Thoracic aorta (tissue), 2 donors: ENCODE measurements at regions not wholly inside any gene's neighbourhood (a gene's known extent, or its start where the extent isn't known, plus 50 kb on each side); places are given as distances from the start of the nearest gene placed in this dataset.

Experiments
- ATAC-seq: fragments of 150-250 bp; one replicate; pipeline ENCODE4 v1.8.0; 2017; ENCODE audit warnings: low read depth; ENCODE audit not compliant: insufficient number of reproducible peaks, low FRiP score
- DNase-seq: peaks from one replicate; pipeline ENCODE4 v3.0.0-alpha.2; 2020; ENCODE audit warnings: low spot score
- H3K27ac ChIP-seq, 2 donors: fragments of 200-600 bp; sonication (generic); 1 replicate in 1 of 2; 2 replicates in 1 of 2; pipeline ENCODE4 v1.5.1; 2016; ENCODE audit warnings: mild to moderate bottlenecking in 2 of 2, moderate library complexity in 2 of 2
- H3K27me3 ChIP-seq: fragments of 200-600 bp; sonication (generic); replicated peaks from 2 replicates; pipeline ENCODE4 v1.6.0; 2016; ENCODE audit warnings: mild to moderate bottlenecking; ENCODE audit not compliant: insufficient read depth
- H3K36me3 ChIP-seq: fragments of 200-600 bp; sonication (generic); one replicate; pipeline ENCODE4 v1.5.1; 2016
- H3K4me1 ChIP-seq, 2 donors: fragments of 200-600 bp; sonication (generic); 1 replicate in 1 of 2; 2 replicates in 1 of 2; pipeline versions ENCODE4 v1.5.1 to v1.6.0; 2016; ENCODE audit warnings: low read depth in 2 of 2, mild to moderate bottlenecking in 1 of 2; ENCODE audit not compliant: control insufficient read depth in 1 of 2
- H3K4me3 ChIP-seq: fragments of 200-600 bp; sonication (generic); 2 replicates; pipeline ENCODE4 v1.5.1; 2016; ENCODE audit warnings: mild to moderate bottlenecking
- H3K9me3 ChIP-seq: fragments of 200-600 bp; sonication (generic); 2 replicates; pipeline ENCODE4 v1.5.1; 2016
- TF ChIP-seq, protein P1 (sequence below): fragments of 200-600 bp; sonication (generic); IDR thresholded peaks from one replicate; pipeline ENCODE4 v1.5.1; 2019; ENCODE audit warnings: antibody characterized with exemption

DNA sequence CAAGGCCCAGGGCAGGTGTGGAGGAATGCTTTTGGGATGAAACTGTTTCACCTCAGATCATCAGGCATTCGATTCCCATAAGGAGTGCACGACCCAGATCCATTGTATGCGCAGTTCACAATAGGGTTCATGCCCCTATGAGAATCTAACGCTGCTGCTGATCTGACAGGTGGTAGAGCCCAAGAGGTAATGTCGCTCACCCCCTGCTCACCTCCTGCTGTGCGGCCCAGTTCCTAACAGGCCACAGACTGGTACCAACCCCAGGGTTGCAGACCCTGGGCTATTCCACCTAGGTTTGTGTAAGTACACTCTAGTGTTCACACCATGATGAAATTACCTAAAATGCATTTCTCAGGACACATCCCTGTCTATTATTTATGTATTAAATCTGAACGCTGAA, 72.5 kb downstream of the COPS8 start:
- no peak overlapping the region for H3K4me3 ChIP-seq
- no peak for DNase-seq
- H3K9me3 ChIP-seq, result no peaks in the 10 kb centered on the region
- H3K27me3 ChIP-seq, result no peaks in the 10 kb centered on the region
- H3K27ac ChIP-seq, result no peak overlapping the region
- TF ChIP-seq, protein P1, sequence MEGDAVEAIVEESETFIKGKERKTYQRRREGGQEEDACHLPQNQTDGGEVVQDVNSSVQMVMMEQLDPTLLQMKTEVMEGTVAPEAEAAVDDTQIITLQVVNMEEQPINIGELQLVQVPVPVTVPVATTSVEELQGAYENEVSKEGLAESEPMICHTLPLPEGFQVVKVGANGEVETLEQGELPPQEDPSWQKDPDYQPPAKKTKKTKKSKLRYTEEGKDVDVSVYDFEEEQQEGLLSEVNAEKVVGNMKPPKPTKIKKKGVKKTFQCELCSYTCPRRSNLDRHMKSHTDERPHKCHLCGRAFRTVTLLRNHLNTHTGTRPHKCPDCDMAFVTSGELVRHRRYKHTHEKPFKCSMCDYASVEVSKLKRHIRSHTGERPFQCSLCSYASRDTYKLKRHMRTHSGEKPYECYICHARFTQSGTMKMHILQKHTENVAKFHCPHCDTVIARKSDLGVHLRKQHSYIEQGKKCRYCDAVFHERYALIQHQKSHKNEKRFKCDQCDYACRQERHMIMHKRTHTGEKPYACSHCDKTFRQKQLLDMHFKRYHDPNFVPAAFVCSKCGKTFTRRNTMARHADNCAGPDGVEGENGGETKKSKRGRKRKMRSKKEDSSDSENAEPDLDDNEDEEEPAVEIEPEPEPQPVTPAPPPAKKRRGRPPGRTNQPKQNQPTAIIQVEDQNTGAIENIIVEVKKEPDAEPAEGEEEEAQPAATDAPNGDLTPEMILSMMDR, result no peak
- ATAC-seq, result no peak
- H3K4me1 ChIP-seq, result peaks cover 5 to 20% of the 10 kb centered on the region in 2 donors
- no peaks in the 10 kb centered on the region for H3K36me3 ChIP-seq

DNA sequence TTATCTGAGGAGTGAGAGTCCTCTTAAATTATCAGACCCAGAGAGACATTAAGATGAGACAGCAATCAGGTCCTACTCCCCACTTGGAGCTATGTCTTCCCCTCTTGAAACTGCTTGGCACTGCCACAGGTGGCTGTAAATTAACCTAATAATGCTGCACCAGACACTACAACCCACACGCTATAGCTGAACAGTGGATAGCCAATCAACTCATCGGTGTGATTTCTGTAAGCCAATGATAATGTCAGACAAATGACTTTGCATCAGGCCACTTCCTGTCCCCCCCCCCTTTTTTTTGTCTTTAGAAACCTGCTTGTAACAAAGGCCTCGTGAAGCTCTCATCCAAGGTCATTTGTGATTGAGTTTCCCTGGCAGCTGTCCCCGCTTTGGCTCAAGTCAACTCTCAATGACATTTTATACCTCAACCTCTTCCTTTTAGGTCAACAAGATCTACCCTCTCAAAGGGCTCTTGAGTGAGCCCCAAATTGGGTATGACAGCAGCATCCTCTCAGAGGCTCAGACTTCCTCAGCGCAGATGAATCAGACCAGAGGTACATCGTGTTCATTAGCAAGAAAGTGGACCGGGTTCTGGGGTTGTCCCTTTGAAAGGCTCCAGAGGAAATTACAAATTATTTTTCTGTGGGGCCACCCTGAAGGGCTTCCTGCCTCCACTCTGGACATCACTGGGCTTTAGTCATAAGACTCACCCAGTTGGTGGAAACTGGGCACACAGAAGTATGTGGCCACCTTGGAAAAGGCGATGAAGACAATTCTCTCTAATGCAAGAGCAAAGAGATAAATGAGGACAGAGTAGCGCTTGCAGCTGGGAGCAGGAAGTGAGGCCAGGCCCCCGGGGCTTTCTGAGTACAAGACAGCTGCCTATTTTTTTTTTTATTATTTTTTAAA, 73.6 kb downstream of the COPS8 start:
- H3K4me3 ChIP-seq, result no peak overlapping the region
- H3K27ac ChIP-seq, result no peak overlapping the region
- H3K9me3 ChIP-seq, result no peaks in the 10 kb centered on the region
- peaks cover 5 to 20% of the 10 kb centered on the region in 2 donors for H3K4me1 ChIP-seq
- no peak for DNase-seq
- no peak for ATAC-seq
- no peaks in the 10 kb centered on the region for H3K36me3 ChIP-seq
- TF ChIP-seq, protein P1, result no peak
- H3K27me3 ChIP-seq, result no peaks in the 10 kb centered on the region

DNA sequence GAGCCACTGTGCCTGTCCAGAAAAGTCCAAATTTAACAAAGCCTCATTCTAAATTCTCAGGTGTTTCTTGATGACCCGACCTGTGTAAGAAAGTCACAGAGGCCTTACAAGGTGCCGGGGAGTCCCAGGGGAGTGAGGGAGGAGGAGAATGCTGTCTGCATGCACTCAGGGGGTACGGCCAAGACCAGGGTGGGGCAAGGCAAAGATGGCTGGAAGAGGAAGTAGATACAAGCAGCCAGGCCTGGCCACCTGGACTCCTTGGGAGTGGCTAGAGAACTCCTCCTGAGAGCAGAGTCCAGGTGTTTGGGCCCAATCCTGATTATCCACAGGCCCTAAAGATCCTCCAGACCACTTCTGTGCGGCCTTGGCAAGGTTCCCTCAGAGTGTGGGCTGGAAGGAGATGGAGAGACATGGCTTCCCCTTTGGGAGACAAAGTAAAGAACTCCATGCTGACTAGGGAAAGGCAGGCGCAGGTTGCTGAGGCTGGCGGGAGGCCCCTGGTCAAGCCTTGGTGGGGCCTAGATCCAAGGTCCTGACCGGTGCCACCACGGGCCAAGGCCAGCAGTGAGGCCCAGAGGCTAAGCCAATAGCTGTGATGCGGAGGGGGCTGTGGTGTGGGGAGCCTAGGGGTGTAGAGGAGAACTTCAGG, 74.7 kb downstream of the COPS8 start:
- TF ChIP-seq, protein P1, result no peak
- no peaks in the 10 kb centered on the region for H3K9me3 ChIP-seq
- DNase-seq (no peak), ATAC-seq (no peak)
- H3K36me3 ChIP-seq, result no peaks in the 10 kb centered on the region
- no peak overlapping the region for H3K4me3 ChIP-seq
- no peaks in the 10 kb centered on the region for H3K27me3 ChIP-seq
- H3K4me1 ChIP-seq, result peaks cover 5 to 20% of the 10 kb centered on the region in 2 donors
- H3K27ac ChIP-seq, result no peak overlapping the region

DNA sequence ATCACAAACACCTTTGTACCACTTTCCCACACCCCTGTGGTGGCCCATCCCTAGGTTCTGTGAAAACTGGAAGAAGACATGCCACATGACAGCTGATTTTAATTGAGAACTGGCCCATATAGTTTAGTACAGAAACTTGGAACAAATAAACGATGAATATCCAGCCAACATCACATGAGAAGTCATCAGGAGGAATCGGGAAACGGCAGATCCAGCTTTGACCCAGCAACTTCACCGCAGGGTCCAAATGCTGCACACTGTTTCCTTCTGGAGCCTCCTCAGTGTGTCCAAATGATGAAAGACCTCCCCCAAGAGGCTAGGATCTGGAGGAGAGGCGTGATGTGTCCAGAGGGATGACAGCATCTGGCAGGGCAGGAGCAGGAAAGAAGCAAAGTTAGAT, 75.5 kb downstream of the COPS8 start:
- Histone ChIP-seq H3K36me3 (no peaks in the 10 kb centered on the region), H3K9me3 (no peaks in the 10 kb centered on the region), H3K27ac (no peak overlapping the region), H3K27me3 (no peaks in the 10 kb centered on the region), H3K4me1 (peaks cover 5 to 15% of the 10 kb centered on the region in 2 donors), H3K4me3 (no peak overlapping the region)
- ATAC-seq (no peak), DNase-seq (no peak)
- TF ChIP-seq, protein P1, result no peak

DNA sequence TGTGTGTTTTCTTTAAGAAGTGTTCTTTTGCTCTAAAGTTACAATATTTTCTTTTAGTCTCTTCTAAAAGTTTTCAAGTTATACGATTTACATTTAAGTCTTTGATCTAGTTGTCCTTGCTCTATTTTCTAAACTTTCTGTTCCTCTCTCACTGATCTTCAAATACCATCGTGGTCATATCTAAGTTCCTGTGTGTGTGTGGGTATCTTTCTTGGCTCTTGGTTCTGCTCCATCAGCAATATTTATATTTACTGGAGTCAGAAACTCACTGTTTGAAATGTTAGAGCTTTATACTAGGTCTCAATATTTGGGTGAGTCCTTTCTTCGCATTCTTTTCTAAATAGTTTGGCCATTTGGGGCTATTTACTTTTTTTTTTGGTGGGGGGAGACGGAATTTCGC, 77.3 kb downstream of the COPS8 start:
- H3K9me3 ChIP-seq, result no peaks in the 10 kb centered on the region
- no peaks in the 10 kb centered on the region for H3K36me3 ChIP-seq
- H3K27ac ChIP-seq, result no peak overlapping the region
- ATAC-seq, result no peak
- TF ChIP-seq, protein P1, result no peak
- DNase-seq, result no peak
- no peak overlapping the region for H3K4me3 ChIP-seq
- no peaks in the 10 kb centered on the region for H3K27me3 ChIP-seq
- no peaks in the 10 kb centered on the region for H3K4me1 ChIP-seq
